ENCODE measurements at regions not wholly inside any gene's neighbourhood (a gene's known extent, or its start where the extent isn't known, plus 50 kb on each side); places are given as distances from the start of the nearest gene placed in this dataset.

DNA sequence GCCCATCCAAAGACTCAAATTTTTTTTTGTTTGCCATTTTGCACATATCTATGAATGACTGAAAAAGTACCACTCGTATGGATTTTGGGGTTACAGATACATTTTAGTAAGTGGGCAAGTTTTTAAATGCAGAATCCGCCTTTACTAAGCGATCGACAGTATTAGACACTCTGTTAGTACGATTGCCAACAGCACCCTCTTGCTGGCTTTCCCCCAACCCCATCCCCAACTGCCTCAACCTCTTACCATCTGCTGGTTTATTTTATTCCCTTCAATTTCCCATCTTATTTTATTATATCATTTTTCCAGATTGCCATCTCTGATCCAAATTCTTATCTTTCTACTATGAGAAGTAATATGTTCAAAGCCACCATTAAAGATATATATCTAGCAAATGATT lies 244.8 kb downstream of the LRRIQ3 start:
- no peak for TF ChIP-seq POLR2A (IDR thresholded peaks at IDR 0.05)
- no peak for TF ChIP-seq CTCF (IDR thresholded peaks at IDR 0.05)

All from heart left ventricle (tissue), 13 donors.